DOHH2 (cell line): ENCODE measurements at regions not wholly inside any gene's neighbourhood (a gene's known extent, or its start where the extent isn't known, plus 50 kb on each side); places are given as distances from the start of the nearest gene placed in this dataset.

Source experiments
- H3F3A ChIP-seq: fragments of 200-600 bp; sonication (generic), shearing (Covaris generic); 2 replicates; pipeline ENCODE4 v1.6.0; 2016; ENCODE audit warnings: antibody characterized with exemption, mild to moderate bottlenecking; ENCODE audit not compliant: control insufficient read depth, insufficient read depth
- H3K27ac ChIP-seq: fragments of 200-600 bp; sonication (generic); 2 replicates; pipeline ENCODE4 v1.5.1; 2014; ENCODE audit warnings: low read depth, mild to moderate bottlenecking, low read length, moderate library complexity
- H3K27me3 ChIP-seq: fragments of 200-600 bp; sonication (generic); 2 replicates; pipeline ENCODE4 v1.6.1; 2014; ENCODE audit warnings: mild to moderate bottlenecking, low read length, mixed read lengths; ENCODE audit not compliant: control insufficient read depth
- H3K36me3 ChIP-seq: fragments of 200-600 bp; sonication (generic); 2 replicates; pipeline ENCODE4 v1.6.1; 2014; ENCODE audit warnings: mild to moderate bottlenecking, low read length, moderate library complexity, mixed read lengths; ENCODE audit not compliant: control insufficient read depth
- H3K4me1 ChIP-seq: fragments of 200-600 bp; sonication (generic); 2 replicates; pipeline ENCODE4 v1.6.1; 2014; ENCODE audit warnings: mild to moderate bottlenecking, low read length, mixed read lengths; ENCODE audit not compliant: control insufficient read depth
- H3K4me2 ChIP-seq: fragments of 200-600 bp; sonication (generic); 2 replicates; pipeline ENCODE4 v1.6.0; 2014; ENCODE audit warnings: mild to moderate bottlenecking, low read length, moderate library complexity
- H3K4me3 ChIP-seq: fragments of 200-600 bp; sonication (generic); 2 replicates; pipeline ENCODE4 v1.5.1; 2014; ENCODE audit warnings: mild to moderate bottlenecking, low read length, mixed read lengths
- H3K79me2 ChIP-seq: fragments of 200-600 bp; sonication (generic); 2 replicates; pipeline ENCODE4 v1.6.1; 2014; ENCODE audit warnings: mild to moderate bottlenecking, low read length, mixed read lengths; ENCODE audit not compliant: control insufficient read depth
- H3K9me2 ChIP-seq: fragments of 200-600 bp; sonication (generic); replicated peaks from 2 replicates; pipeline ENCODE4 v1.6.1; 2014; ENCODE audit warnings: mild to moderate bottlenecking, low read length, mixed read lengths; ENCODE audit not compliant: control insufficient read depth
- H3K9me3 ChIP-seq: fragments of 200-600 bp; sonication (generic); 2 replicates; pipeline ENCODE4 v1.6.1; 2014; ENCODE audit warnings: antibody characterized with exemption, low read length, mixed read lengths; ENCODE audit not compliant: control insufficient read depth, insufficient read depth
- H4K20me1 ChIP-seq: fragments of 200-600 bp; sonication (generic); 2 replicates; pipeline ENCODE4 v1.6.0; 2014; ENCODE audit warnings: low read depth, mild to moderate bottlenecking, antibody characterized with exemption, low read length, moderate library complexity; ENCODE audit not compliant: control insufficient read depth, insufficient read depth
- CTCF ChIP-seq: fragments of 200-600 bp; sonication (generic); IDR thresholded peaks from one replicate; pipeline ENCODE4 v1.5.1; 2014; ENCODE audit warnings: antibody characterized with exemption, mild to moderate bottlenecking, low read depth, low read length; ENCODE audit not compliant: poor library complexity, severe bottlenecking
- EZH2phosphoT487 ChIP-seq: fragments of 200-600 bp; sonication (generic); IDR thresholded peaks from 2 replicates; pipeline ENCODE4 v1.6.1; 2017; ENCODE audit warnings: borderline replicate concordance, mild to moderate bottlenecking, antibody characterized with exemption, low read length, moderate library complexity, mixed read lengths

DNA sequence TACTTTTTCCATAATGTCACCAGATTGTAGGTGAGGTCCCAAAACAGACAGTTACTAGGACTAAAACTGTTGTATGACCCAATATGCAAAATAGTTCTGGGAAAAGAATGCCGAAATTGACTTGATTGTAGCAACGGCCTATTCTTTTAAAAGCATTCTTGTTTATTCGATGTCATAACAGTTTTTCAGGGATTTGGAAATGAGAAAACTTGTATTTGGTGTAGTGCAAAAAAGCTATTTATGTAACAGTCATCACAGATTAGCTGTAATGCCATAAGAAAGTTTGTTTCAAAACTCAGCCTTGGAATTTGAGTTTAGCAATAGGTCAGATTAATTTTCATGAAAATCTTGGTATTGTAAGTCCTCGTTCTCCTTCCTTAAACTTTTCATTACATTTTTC is 69.2 kb upstream of the DIAPH2 start:
- H3K9me3 ChIP-seq: no peaks in the 10 kb centered on the region
- H3K27me3 ChIP-seq: no peaks in the 10 kb centered on the region
- H3K9me2 ChIP-seq: no peaks in the 10 kb centered on the region
- H3K79me2 ChIP-seq: no peaks in the 10 kb centered on the region
- H3K27ac ChIP-seq: no peak overlapping the region
- no peaks in the 10 kb centered on the region for H3K36me3 ChIP-seq
- no peaks in the 10 kb centered on the region for H3F3A ChIP-seq
- H3K4me2 ChIP-seq: no peak overlapping the region
- no peak overlapping the region for H3K4me3 ChIP-seq
- no peaks in the 10 kb centered on the region for H3K4me1 ChIP-seq
- H4K20me1 ChIP-seq: no peaks in the 10 kb centered on the region
- no peak for TF ChIP-seq EZH2phosphoT487
- no peak for TF ChIP-seq CTCF

DNA sequence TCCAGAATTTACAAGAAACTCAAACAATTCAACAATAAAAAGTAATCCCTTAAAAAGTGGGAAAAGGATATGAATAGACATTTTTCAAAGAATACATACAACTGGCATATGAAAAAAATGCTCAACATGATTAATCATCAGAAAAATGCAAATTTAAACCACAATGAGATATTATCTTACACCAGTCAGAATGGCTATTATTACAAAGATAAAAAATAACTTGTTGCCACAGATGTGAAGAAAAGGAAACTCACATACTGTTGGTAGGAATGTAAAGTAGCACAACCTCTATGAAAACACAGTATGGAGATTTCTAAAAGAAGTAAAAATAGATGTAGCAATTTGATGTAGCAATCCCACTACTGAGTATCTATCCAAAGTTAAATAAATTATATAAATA is 65.1 kb upstream of the DIAPH2 start:
- Histone ChIP-seq H3K27me3 (no peaks in the 10 kb centered on the region), H3K4me2 (no peak overlapping the region), H3K27ac (no peak overlapping the region), H3K4me3 (no peak overlapping the region), H3K9me3 (no peaks in the 10 kb centered on the region), H3K36me3 (no peaks in the 10 kb centered on the region), H3F3A (no peaks in the 10 kb centered on the region), H3K9me2 (no peaks in the 10 kb centered on the region), H3K4me1 (no peaks in the 10 kb centered on the region), H3K79me2 (no peaks in the 10 kb centered on the region), H4K20me1 (no peaks in the 10 kb centered on the region)
- TF ChIP-seq EZH2phosphoT487: no peak
- TF ChIP-seq CTCF: no peak

GRCh38 chrX:96621811-96622210 is 62.8 kb upstream of the DIAPH2 start:
- Histone ChIP-seq H3K9me2 (no peaks in the 10 kb centered on the region), H3F3A (no peaks in the 10 kb centered on the region), H3K27ac (no peak overlapping the region), H3K27me3 (no peaks in the 10 kb centered on the region), H4K20me1 (no peaks in the 10 kb centered on the region), H3K36me3 (no peaks in the 10 kb centered on the region), H3K4me2 (no peak overlapping the region), H3K4me3 (no peak overlapping the region), H3K4me1 (no peaks in the 10 kb centered on the region), H3K79me2 (no peaks in the 10 kb centered on the region), H3K9me3 (no peaks in the 10 kb centered on the region)
- TF ChIP-seq EZH2phosphoT487: no peak
- TF ChIP-seq CTCF: no peak
